Ovary (tissue), 7 donors: ENCODE measurements at regions not wholly inside any gene's neighbourhood (a gene's known extent, or its start where the extent isn't known, plus 50 kb on each side); places are given as distances from the start of the nearest gene placed in this dataset.

Experiments used
- DNase-seq, 5 donors: peaks; one replicate each; pipeline ENCODE4 v3.0.0-alpha.2; 2019 to 2020
- H3K27ac ChIP-seq, 2 donors: fragments of 200-600 bp; one replicate each; pipeline versions ENCODE4 v1.5.1 to v1.8.0; 2019 to 2022
- H3K27me3 ChIP-seq: fragments of 200-600 bp; one replicate; pipeline ENCODE4 v1.8.0; 2022
- H3K36me3 ChIP-seq: fragments of 200-600 bp; sonication (generic); one replicate; pipeline ENCODE4 v1.5.1; 2019
- H3K4me1 ChIP-seq: one replicate; pipeline ENCODE4 v1.8.1; 2013; ENCODE audit warnings: mild to moderate bottlenecking, moderate library complexity; ENCODE audit not compliant: insufficient read depth
- H3K4me3 ChIP-seq: fragments of 200-600 bp; sonication (generic); one replicate; pipeline ENCODE4 v1.5.1; 2017
- H3K9me3 ChIP-seq, 2 donors: fragments of 200-600 bp in 1 of 2; sonication (generic) in 1 of 2; one replicate each; pipeline versions ENCODE4 v1.5.1 to v1.8.1; 2013 to 2019; ENCODE audit warnings: mild to moderate bottlenecking in 1 of 2, moderate library complexity in 1 of 2
- EP300 ChIP-seq: sonication (generic); formaldehyde crosslinking; IDR thresholded peaks from one replicate; pipeline ENCODE4 v1.6.1; 2017; ENCODE audit warnings: antibody characterized with exemption
- POLR2A ChIP-seq: fragments of 450-650 bp; IDR thresholded peaks from one replicate; pipeline ENCODE4 v1.6.1; 2017; ENCODE audit warnings: antibody characterized with exemption, mild to moderate bottlenecking, moderate library complexity
- WGBS, 3 donors: extraction: QIAGEN DNeasy Blood & Tissue Kit in 1 of 3; methylation state at CpG; one replicate each; pipeline versions ENCODE4 v1.1.5 to v1.1.7; 2013 to 2017; 5-methylcytosine and 5-hydroxymethylcytosine counted together
- intact Hi-C, 4 donors: fragments of 100-400 bp; cut with DNase I; formaldehyde crosslinking; loops; one replicate each; pipeline versions ENCODE4 v1.11.0 to v1.15.1; 2022 to 2023
- TF ChIP-seq, protein P1 (sequence below), 3 donors: fragments of 450-650 bp in 2 of 3; fragments of 200-600 bp in 1 of 3; IDR thresholded peaks; one replicate each; pipeline versions ENCODE4 v1.5.1 to v1.8.0; 2016 to 2022; ENCODE audit warnings: antibody characterized with exemption in 3 of 3, mild to moderate bottlenecking in 1 of 3
- donor health status: DM: no; HTN: no; CAD: no; lungs with moderate emphysema.
- donor health status: DM: no; HTN: no; CAD: no.
- donor health status: Bipolar disorder and iron deficiency.
- donor health status: DM: no; HTN: no; CAD: no.
- donor health status: DM: yes; HTN: yes; CAD: no.

DNA sequence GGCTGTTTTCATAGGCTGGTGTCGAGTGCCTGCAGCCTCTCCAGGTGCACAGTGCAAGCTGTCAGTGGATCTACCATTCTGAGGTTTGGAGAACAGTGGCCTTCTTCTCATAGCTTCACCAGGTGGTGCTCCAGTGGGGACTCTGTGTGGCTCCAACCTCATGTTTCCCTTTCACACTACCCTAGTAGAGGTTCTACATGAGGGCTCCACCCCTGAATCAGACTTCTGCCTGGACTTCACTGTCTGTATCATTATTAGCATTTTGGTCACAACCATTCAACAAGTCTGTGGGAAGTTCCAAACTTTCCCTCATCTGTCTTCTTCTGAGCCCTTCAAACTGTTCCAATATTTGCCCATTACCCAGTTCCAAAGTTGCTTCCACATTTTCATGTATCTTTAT is 1003.7 kb downstream of the MCTP2 start:
- WGBS, 3 donors, result 91 to 100% (median 100%) methylated on average over 1 of the region's 1 CpG
- TF ChIP-seq EP300 (no peak), POLR2A (no peak)
- Histone ChIP-seq H3K9me3 (no peaks in the 10 kb centered on the region), H3K27ac (no peak overlapping the region), H3K27me3 (no peaks in the 10 kb centered on the region), H3K36me3 (no peaks in the 10 kb centered on the region), H3K4me3 (no peak overlapping the region), H3K4me1 (no peaks in the 10 kb centered on the region)
- no peak for DNase-seq
- intact Hi-C loops, result no loop called here

DNA sequence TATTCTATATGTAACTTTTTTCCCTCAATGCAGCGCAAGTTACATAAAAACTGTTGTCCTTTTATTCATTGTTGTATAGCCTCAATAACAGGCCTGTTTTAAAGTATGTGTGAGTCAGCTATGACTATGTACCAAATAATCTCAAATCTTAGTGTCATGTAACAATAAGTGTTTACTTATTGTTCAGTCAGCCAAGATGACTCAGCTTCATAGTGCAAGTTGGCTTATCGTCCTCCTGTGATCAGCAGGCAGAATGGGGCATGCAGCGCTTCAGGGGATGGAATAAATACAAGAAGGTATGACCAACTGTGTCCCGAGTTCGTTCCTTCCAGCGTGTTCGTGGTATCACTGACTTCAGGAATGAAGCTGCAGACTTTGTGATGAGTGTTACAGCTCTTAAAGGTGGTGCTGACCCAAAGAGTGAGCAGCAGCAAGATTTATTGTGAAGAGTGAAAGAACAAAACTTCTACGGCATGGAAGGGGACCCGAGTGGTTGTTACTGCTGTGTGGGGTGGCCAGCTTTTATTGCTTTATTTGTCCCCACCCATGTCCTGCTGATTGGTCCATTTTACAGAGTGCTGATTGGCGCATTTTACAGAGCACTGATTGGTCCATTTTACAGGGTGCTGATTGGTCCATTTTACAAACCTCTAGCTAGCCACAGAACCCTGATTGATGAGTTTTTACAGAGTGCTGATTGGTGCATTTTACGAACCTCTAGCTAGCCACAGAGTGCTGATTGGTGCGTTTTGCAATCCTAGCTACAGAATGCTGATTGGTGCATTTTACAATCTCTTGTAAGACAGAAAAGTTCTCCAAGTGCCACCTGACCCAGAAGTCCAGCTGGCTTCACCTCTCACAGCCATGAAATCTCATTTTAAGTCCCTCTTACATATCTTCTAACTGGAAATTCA is 1016.0 kb downstream of the MCTP2 start:
- WGBS, 3 donors, result 85 to 92% (median 90%) methylated on average over 12 of the region's 12 CpGs

DNA sequence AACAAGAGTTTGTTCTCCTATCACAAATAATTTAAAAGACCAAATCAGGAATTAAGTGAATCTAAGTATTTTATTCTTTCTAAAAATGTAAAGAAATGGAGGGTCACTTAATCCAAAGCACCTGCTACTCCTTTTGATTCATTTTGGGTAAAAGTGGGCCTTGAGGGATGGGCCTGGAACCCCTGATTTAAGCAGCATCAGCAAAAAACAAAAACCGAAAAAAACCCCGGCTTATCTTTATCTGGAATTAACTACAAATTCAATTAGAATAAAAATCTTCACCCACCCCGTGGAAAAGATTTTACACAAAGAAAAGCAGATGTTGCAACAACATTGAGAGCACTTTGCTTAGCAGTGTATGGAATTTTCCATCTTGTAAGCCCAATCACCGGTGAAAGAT is 1018.2 kb downstream of the MCTP2 start:
- H3K4me1 ChIP-seq, result peaks cover 5% of the 10 kb centered on the region
- no peak overlapping the region for H3K27ac ChIP-seq
- H3K4me3 ChIP-seq, result no peak overlapping the region
- no peak for DNase-seq
- WGBS, 3 donors, result 83 to 93% (median 83%) methylated on average over 4 of the region's 4 CpGs
- H3K36me3 ChIP-seq, result no peaks in the 10 kb centered on the region
- intact Hi-C loops, result loop anchor here in 1 of 4 donors (5.0 kb wide), 1 partner anchor 67 kb away; no protein-coding TSS in a partner anchor
- TF ChIP-seq EP300, result no peak
- no peaks in the 10 kb centered on the region for H3K9me3 ChIP-seq
- H3K27me3 ChIP-seq, result no peaks in the 10 kb centered on the region

More for the DNA sequence above, 1016.0 kb downstream of the MCTP2 start:
- DNase-seq, result no peak
- Histone ChIP-seq H3K9me3 (no peaks in the 10 kb centered on the region), H3K27me3 (no peaks in the 10 kb centered on the region), H3K36me3 (no peaks in the 10 kb centered on the region), H3K4me1 (no peaks in the 10 kb centered on the region), H3K27ac (no peak overlapping the region), H3K4me3 (no peak overlapping the region)
- intact Hi-C loops, result loop anchor here in 1 of 4 donors (5.0 kb wide), 1 partner anchor 65 kb away; no protein-coding TSS in a partner anchor
- TF ChIP-seq EP300 (no peak), POLR2A (no peak)
- TF ChIP-seq, protein P1, sequence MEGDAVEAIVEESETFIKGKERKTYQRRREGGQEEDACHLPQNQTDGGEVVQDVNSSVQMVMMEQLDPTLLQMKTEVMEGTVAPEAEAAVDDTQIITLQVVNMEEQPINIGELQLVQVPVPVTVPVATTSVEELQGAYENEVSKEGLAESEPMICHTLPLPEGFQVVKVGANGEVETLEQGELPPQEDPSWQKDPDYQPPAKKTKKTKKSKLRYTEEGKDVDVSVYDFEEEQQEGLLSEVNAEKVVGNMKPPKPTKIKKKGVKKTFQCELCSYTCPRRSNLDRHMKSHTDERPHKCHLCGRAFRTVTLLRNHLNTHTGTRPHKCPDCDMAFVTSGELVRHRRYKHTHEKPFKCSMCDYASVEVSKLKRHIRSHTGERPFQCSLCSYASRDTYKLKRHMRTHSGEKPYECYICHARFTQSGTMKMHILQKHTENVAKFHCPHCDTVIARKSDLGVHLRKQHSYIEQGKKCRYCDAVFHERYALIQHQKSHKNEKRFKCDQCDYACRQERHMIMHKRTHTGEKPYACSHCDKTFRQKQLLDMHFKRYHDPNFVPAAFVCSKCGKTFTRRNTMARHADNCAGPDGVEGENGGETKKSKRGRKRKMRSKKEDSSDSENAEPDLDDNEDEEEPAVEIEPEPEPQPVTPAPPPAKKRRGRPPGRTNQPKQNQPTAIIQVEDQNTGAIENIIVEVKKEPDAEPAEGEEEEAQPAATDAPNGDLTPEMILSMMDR (IDR thresholded peaks at IDR 0.05), result no peak

- 78 to 94% (median 80%) methylated on average over 1 of the region's 1 CpG for WGBS, 3 donors
- H3K27me3 ChIP-seq, result no peaks in the 10 kb centered on the region
- no peak overlapping the region for H3K27ac ChIP-seq
- H3K4me3 ChIP-seq, result no peak overlapping the region
- TF ChIP-seq POLR2A, result no peak
- TF ChIP-seq, protein P1 (IDR thresholded peaks at IDR 0.05), result no peak
- intact Hi-C loops, result no loop called here
- DNase-seq, result no peak
- H3K36me3 ChIP-seq, result no peaks in the 10 kb centered on the region
- no peaks in the 10 kb centered on the region for H3K9me3 ChIP-seq
- H3K4me1 ChIP-seq, result peaks cover 5% of the 10 kb centered on the region
These were observed 1021.0 kb downstream of the MCTP2 start for GRCh38 chr15:95252404-95252803.

- no peaks in the 10 kb centered on the region for H3K36me3 ChIP-seq
- no peaks in the 10 kb centered on the region for H3K27me3 ChIP-seq
- H3K27ac ChIP-seq, result no peak overlapping the region
- DNase-seq, result no peak
- no peak overlapping the region for H3K4me3 ChIP-seq
- intact Hi-C loops, result no loop called here
- H3K4me1 ChIP-seq, result peaks cover 6% of the 10 kb centered on the region
- no peaks in the 10 kb centered on the region for H3K9me3 ChIP-seq
- WGBS, 3 donors, result 4 to 10% (median 4%) methylated on average over 3 of the region's 3 CpGs
- TF ChIP-seq EP300 (no peak), POLR2A (no peak)
- TF ChIP-seq, protein P1 (IDR thresholded peaks at IDR 0.05), result no peak
These were observed 1022.9 kb downstream of the MCTP2 start for GRCh38 chr15:95254263-95254662.
